ENCODE measurements at regions not wholly inside any gene's neighbourhood (a gene's known extent, or its start where the extent isn't known, plus 50 kb on each side); places are given as distances from the start of the nearest gene placed in this dataset.

DNA sequence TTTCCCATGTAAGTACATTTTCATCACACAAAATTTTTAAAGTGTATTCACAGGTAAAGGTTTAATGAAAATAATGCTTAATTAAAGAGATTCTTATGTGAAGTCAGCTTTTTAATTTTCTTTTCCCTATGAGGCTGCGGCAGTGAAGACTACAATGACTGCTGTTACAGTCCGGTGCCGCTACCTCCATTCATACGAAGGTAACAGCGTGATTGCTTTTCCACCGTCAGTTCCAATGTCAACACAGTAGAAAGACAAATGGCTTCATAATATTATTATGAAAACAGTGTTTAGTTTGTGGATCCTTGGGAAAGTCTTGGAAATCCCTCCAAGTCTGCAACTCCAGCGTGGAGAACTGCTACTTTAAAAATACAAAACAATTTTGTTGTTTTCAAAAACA lies 254.9 kb upstream of the NRIP1 start:
- TF ChIP-seq ZZZ3 (IDR thresholded peaks at IDR 0.05; ENCODE audit: control insufficient read depth, insufficient read length, low read depth): no peak
- TF ChIP-seq POLR2A (IDR thresholded peaks at IDR 0.05; ENCODE audit: low read depth, low read length): no peak
- no peak for TF ChIP-seq CHD2 (IDR thresholded peaks at IDR 0.05; ENCODE audit: borderline replicate concordance, low read depth, low read length)
